Suprapubic skin (tissue), 4 donors: ENCODE measurements at regions not wholly inside any gene's neighbourhood (a gene's known extent, or its start where the extent isn't known, plus 50 kb on each side); places are given as distances from the start of the nearest gene placed in this dataset.

Experiments used
- EP300 ChIP-seq: sonication (generic); formaldehyde crosslinking; IDR thresholded peaks from one replicate; pipeline ENCODE4 v1.6.1; 2017; ENCODE audit warnings: antibody characterized with exemption
- POLR2A ChIP-seq, 2 donors: fragments of 450-650 bp; IDR thresholded peaks; one replicate each; pipeline ENCODE4 v1.6.1; 2017; ENCODE audit warnings: antibody characterized with exemption in 2 of 2, mild to moderate bottlenecking in 2 of 2, moderate library complexity in 2 of 2
- POLR2AphosphoS5 ChIP-seq, 3 donors: sonication (generic); formaldehyde crosslinking; IDR thresholded peaks; one replicate each; pipeline ENCODE4 v1.6.1; 2017; ENCODE audit warnings: antibody characterized with exemption in 3 of 3
- TF ChIP-seq, protein P1 (sequence below), 2 donors: fragments of 200-600 bp in 1 of 2; fragments of 450-650 bp in 1 of 2; sonication (generic) in 1 of 2; IDR thresholded peaks; one replicate each; pipeline ENCODE4 v1.5.1; 2016 to 2019; ENCODE audit warnings: antibody characterized with exemption in 2 of 2, mild to moderate bottlenecking in 1 of 2, moderate library complexity in 1 of 2

- TF ChIP-seq POLR2A (IDR thresholded peaks at IDR 0.05), result no peak
- TF ChIP-seq, protein P1, sequence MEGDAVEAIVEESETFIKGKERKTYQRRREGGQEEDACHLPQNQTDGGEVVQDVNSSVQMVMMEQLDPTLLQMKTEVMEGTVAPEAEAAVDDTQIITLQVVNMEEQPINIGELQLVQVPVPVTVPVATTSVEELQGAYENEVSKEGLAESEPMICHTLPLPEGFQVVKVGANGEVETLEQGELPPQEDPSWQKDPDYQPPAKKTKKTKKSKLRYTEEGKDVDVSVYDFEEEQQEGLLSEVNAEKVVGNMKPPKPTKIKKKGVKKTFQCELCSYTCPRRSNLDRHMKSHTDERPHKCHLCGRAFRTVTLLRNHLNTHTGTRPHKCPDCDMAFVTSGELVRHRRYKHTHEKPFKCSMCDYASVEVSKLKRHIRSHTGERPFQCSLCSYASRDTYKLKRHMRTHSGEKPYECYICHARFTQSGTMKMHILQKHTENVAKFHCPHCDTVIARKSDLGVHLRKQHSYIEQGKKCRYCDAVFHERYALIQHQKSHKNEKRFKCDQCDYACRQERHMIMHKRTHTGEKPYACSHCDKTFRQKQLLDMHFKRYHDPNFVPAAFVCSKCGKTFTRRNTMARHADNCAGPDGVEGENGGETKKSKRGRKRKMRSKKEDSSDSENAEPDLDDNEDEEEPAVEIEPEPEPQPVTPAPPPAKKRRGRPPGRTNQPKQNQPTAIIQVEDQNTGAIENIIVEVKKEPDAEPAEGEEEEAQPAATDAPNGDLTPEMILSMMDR (IDR thresholded peaks at IDR 0.05), result no peak
- no peak for TF ChIP-seq POLR2AphosphoS5 (IDR thresholded peaks at IDR 0.05)
- no peak for TF ChIP-seq EP300
Observed at GRCh38 chr2:215698566-215698965, 262.7 kb upstream of the FN1 start.
